NCI-H446 treated with DMSO at 0.1 percent for 48 hours (cell line): ENCODE measurements at regions not wholly inside any gene's neighbourhood (a gene's known extent, or its start where the extent isn't known, plus 50 kb on each side); places are given as distances from the start of the nearest gene placed in this dataset.

Experiments
- DNase-seq: peaks from one replicate; lab custom pipeline; 2025; lab: John Stamatoyannopoulos, UW

- DNase-seq: no peak
Measured at GRCh38 chr13:59546178-59546577, 617.5 kb downstream of the DIAPH3 start.

GRCh38 chr13:59547950-59548349, 615.8 kb downstream of the DIAPH3 start:
- DNase-seq: no peak

- no peak for DNase-seq
Measured at GRCh38 chr13:59562924-59563323, 600.8 kb downstream of the DIAPH3 start.

- DNase-seq: no peak
Measured at GRCh38 chr13:59566561-59566960, 597.2 kb downstream of the DIAPH3 start.

GRCh38 chr13:59568306-59568705, 595.4 kb downstream of the DIAPH3 start:
- no peak for DNase-seq

GRCh38 chr13:59570204-59570603, 593.5 kb downstream of the DIAPH3 start:
- no peak for DNase-seq

- DNase-seq: no peak
Measured at GRCh38 chr13:59584101-59584500, 579.6 kb downstream of the DIAPH3 start.

- no peak for DNase-seq
Measured at GRCh38 chr13:59584761-59585670, 578.7 kb downstream of the DIAPH3 start.

GRCh38 chr13:59587030-59587429, 576.7 kb downstream of the DIAPH3 start:
- no peak for DNase-seq

- DNase-seq: no peak
Measured at GRCh38 chr13:59587971-59588716, 575.6 kb downstream of the DIAPH3 start.

GRCh38 chr13:59588717-59589067, 575.0 kb downstream of the DIAPH3 start:
- no peak for DNase-seq

GRCh38 chr13:59601993-59602392, 561.7 kb downstream of the DIAPH3 start:
- no peak for DNase-seq

- DNase-seq: no peak
Measured at GRCh38 chr13:59603646-59604045, 560.1 kb downstream of the DIAPH3 start.

- DNase-seq: no peak
Measured at GRCh38 chr13:59607172-59607571, 556.6 kb downstream of the DIAPH3 start.

GRCh38 chr13:59607780-59608233, 555.9 kb downstream of the DIAPH3 start:
- no peak for DNase-seq

GRCh38 chr13:59609421-59609820, 554.3 kb downstream of the DIAPH3 start:
- DNase-seq: no peak
